ENCODE measurements at regions not wholly inside any gene's neighbourhood (a gene's known extent, or its start where the extent isn't known, plus 50 kb on each side); places are given as distances from the start of the nearest gene placed in this dataset.

DNA sequence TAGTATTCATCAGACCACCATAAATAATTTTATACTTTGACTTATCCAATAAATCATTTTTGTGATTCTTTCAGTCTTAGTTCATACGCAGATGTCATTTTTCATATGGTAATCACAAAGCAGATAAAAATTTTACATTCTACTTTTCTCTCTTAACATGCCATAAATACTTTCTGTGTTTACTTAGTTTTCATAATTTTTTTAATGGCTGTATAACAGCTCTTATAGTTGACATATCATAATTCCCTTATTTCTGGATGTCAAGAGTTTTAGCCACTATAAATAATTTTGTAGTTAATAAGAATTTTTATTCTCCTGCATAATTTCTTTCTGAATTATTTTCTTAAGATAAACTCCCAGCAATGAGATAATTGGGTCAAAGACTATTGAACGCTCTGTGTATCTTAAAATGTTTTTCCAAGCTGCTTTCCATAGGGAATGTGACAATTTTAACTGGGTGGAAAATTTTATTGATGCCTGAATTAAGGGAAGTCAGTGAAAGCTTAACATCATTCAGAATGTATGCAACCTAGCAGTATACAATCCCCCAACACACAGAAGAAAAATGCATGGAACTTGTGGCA lies 702.7 kb downstream of the EPM2A start:
- TF ChIP-seq, protein P1, sequence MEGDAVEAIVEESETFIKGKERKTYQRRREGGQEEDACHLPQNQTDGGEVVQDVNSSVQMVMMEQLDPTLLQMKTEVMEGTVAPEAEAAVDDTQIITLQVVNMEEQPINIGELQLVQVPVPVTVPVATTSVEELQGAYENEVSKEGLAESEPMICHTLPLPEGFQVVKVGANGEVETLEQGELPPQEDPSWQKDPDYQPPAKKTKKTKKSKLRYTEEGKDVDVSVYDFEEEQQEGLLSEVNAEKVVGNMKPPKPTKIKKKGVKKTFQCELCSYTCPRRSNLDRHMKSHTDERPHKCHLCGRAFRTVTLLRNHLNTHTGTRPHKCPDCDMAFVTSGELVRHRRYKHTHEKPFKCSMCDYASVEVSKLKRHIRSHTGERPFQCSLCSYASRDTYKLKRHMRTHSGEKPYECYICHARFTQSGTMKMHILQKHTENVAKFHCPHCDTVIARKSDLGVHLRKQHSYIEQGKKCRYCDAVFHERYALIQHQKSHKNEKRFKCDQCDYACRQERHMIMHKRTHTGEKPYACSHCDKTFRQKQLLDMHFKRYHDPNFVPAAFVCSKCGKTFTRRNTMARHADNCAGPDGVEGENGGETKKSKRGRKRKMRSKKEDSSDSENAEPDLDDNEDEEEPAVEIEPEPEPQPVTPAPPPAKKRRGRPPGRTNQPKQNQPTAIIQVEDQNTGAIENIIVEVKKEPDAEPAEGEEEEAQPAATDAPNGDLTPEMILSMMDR (IDR thresholded peaks at IDR 0.05) = no peak
- TF ChIP-seq POLR2A (IDR thresholded peaks at IDR 0.05) = no peak

Data from vagina (tissue), 2 donors.